ENCODE measurements at regions not wholly inside any gene's neighbourhood (a gene's known extent, or its start where the extent isn't known, plus 50 kb on each side); places are given as distances from the start of the nearest gene placed in this dataset.
"Not testable (repeated sequence)": the region's sequence is repeated elsewhere in the genome, so short reads cannot be mapped to it uniquely, and the experiment has no call there.

GRCh38 chr1:91123773-91124172 lies 101.9 kb upstream of the ZNF644 start:
- DNase-seq (ENCODE audit: low spot score in 2 of 2) (peak in 1 of 2 donors; percentile 8), ATAC-seq (peak in 1 of 2 donors; percentile 36)
- H3K36me3 Mint-ChIP-seq: no peaks in the 10 kb centered on the region
- peak overlapping the region in 1 of 2 donors; percentile 82 for H3K27ac Mint-ChIP-seq
- no peaks in the 10 kb centered on the region for H3K9me3 Mint-ChIP-seq

- DNase-seq (ENCODE audit: low spot score in 2 of 2) (no peak), ATAC-seq (no peak)
- Mint-ChIP-seq H3K9me3 (no peaks in the 10 kb centered on the region), H3K27ac (no peak overlapping the region), H3K36me3 (no peaks in the 10 kb centered on the region)
These were observed 101.5 kb upstream of the ZNF644 start for GRCh38 chr1:91123319-91123718.

DNA sequence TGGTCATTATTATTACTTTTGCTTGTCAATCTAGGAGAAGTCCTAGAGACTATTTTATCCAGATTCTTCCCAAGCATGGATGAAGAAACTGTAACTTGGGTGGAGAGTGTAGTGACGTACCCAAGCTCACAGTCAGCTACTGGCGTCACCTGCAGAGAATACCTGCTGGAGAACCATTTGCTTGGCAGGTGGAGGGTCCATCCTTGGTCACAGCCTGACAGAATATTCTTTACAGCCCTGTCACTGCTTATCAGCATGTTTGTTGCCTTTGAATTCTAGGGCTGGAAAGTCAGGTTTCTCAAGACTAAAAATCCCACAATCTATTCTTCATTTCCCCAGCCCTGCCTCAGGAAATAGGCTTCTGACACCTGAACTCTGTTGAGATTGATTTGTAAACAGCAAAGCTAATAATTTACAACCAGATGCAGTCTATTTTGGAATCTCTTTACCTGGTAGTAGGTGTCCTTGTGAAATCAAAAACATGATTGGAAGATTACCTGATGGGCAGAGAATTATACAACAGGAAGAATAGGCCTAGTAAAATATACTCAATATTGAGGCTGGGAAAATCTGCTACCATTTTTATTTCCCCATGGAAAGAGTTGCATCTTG lies 100.4 kb upstream of the ZNF644 start:
- Mint-ChIP-seq H3K36me3 (no peaks in the 10 kb centered on the region), H3K27ac (no peak overlapping the region), H3K9me3 (no peaks in the 10 kb centered on the region)
- DNase-seq (ENCODE audit: low spot score in 2 of 2) (no peak), ATAC-seq (no peak)

DNA sequence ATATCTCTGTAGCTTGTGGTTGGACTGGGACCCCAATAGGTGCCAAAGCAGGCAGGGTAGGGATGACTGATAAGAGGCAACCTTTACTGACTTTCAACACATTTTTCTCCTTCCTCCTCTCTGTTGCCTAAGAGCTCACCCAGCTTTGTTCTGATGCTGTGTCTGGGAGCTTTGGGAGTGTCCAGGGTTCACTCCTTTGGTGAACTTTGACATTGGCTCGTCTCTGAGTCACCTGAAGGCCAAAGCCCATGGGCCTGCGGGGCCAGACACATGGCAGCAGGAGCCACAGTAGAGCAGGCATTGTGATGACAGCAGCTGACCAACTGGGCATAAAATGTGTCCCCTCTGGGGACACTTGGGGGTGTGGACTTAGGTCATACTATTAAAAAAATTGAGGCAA lies 99.5 kb upstream of the ZNF644 start:
- DNase-seq (ENCODE audit: low spot score in 2 of 2): no peak
- no peak for ATAC-seq
- no peaks in the 10 kb centered on the region for H3K36me3 Mint-ChIP-seq
- H3K9me3 Mint-ChIP-seq: no peaks in the 10 kb centered on the region
- no peak overlapping the region for H3K27ac Mint-ChIP-seq

DNA sequence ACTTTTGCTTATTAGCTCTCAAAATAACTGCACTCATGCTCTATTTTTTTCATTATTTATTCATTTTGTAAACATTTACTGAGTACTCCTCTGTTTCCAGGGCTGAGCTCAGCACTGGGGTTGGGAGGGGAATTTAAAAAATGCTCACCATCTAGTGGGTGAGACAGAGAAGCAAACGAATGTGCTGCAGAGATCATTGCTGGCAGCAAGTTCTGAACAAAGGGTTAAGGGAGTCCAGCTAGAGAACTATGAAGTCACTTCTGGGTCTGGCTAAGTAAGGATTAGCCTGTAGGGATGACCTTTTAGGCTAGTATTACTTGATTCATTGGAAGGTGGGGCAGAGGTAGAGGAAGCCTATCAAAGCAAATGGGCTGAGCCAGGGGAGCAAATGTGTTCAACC lies 99.1 kb upstream of the ZNF644 start:
- DNase-seq (ENCODE audit: low spot score in 2 of 2) (no peak), ATAC-seq (no peak)
- no peaks in the 10 kb centered on the region for H3K9me3 Mint-ChIP-seq
- H3K27ac Mint-ChIP-seq: no peak overlapping the region
- no peaks in the 10 kb centered on the region for H3K36me3 Mint-ChIP-seq

- no peaks in the 10 kb centered on the region for H3K36me3 Mint-ChIP-seq
- no peak overlapping the region for H3K27ac Mint-ChIP-seq
- ATAC-seq (no peak), DNase-seq (ENCODE audit: low spot score in 2 of 2) (no peak)
- H3K9me3 Mint-ChIP-seq: no peaks in the 10 kb centered on the region
These were observed 98.6 kb upstream of the ZNF644 start for GRCh38 chr1:91120421-91120820.

DNA sequence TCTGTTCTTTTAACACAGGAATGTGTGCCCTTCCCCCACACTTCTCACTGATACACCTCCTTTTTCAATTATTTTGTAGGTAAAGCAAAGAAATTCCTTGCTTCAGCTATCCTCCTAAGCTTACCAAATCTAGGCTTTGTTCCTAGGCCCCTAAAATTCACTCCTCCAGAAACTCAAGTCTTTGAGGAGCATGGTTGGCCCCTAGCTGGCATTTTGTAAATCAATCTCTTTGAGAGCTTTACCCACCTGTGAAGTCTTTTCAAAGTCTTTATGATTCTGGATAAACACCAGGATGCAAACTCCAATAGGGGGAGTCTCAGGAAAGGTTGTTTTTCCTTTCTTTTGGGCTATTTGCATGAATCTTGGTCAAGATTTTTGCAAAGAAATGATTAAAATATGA lies 82.9 kb upstream of the ZNF644 start:
- Mint-ChIP-seq H3K27ac (no peak overlapping the region), H3K9me3 (no peaks in the 10 kb centered on the region), H3K36me3 (no peaks in the 10 kb centered on the region)
- DNase-seq (ENCODE audit: low spot score in 2 of 2) (no peak), ATAC-seq (no peak)

- Mint-ChIP-seq H3K9me3 (no peaks in the 10 kb centered on the region), H3K36me3 (no peaks in the 10 kb centered on the region), H3K27ac (no peak overlapping the region)
These were observed 79.5 kb upstream of the ZNF644 start for GRCh38 chr1:91101328-91101727.

GRCh38 chr1:91099746-91100621 lies 78.1 kb upstream of the ZNF644 start:
- DNase-seq (ENCODE audit: low spot score in 2 of 2) (no peak), ATAC-seq (peak in 1 of 2 donors; percentile 39)
- Mint-ChIP-seq H3K27ac (no peak overlapping the region), H3K36me3 (no peaks in the 10 kb centered on the region), H3K9me3 (no peaks in the 10 kb centered on the region)

More at GRCh38 chr1:91101328-91101727, 79.5 kb upstream of the ZNF644 start:
- DNase-seq (ENCODE audit: low spot score in 2 of 2) (no peak), ATAC-seq (no peak)

DNA sequence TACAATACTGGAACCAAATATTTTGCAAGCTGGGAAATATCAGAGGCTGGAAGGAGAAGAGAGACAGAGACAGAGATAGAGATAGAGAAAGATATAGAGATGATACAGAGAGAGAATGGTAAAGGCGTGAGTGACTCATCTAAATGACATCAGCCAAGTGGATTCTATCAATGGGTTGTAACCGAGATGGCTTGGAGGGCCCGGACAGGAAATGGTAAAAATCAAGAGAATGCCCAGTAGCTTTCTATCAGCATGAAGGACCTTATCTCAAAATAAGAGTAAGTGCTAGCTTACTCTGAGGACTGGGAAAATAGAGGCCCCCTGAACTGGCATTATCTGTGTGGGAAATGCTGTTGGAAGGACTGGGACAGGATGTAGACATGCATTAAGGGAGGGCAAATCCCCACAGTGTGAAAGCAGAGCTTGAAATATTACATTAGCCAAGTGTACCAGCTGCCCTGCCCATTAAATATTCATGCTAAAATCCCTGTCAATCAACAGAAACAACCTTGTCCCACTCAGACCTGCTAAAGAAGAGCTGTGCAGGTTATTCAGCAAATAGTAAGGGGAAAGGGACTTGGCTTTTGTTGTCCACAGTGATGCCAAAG lies 76.6 kb upstream of the ZNF644 start:
- no peak for DNase-seq (ENCODE audit: low spot score in 2 of 2)
- ATAC-seq: no peak
- Mint-ChIP-seq H3K36me3 (no peaks in the 10 kb centered on the region), H3K9me3 (no peaks in the 10 kb centered on the region), H3K27ac (no peak overlapping the region)

- DNase-seq (ENCODE audit: low spot score in 2 of 2); H3K9me3 Mint-ChIP-seq; H3K27ac Mint-ChIP-seq; ATAC-seq; H3K36me3 Mint-ChIP-seq: not testable (repeated sequence)
These were observed 73.5 kb upstream of the ZNF644 start for GRCh38 chr1:91095321-91095720.

DNA sequence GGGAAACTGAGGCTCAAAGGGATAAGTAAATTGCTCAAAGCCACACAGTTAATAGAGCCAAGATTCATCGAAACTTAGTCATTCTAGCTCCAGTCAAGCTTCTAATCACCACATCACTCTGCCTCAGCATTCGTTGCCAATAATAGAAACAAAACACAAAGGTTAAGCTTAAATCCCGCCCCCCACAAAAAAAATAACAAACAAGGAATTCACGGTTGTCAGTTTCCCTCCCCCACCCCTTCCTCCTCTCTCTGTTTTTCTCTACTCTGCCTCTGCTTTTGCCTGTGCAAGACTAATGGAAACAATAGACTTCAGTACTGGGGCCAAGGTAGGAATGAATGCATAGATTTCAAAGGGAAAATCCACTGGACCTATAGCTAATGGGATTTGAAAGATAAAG lies 70.7 kb upstream of the ZNF644 start:
- H3K36me3 Mint-ChIP-seq: no peaks in the 10 kb centered on the region
- ATAC-seq (no peak), DNase-seq (ENCODE audit: low spot score in 2 of 2) (no peak)
- H3K9me3 Mint-ChIP-seq: no peaks in the 10 kb centered on the region
- H3K27ac Mint-ChIP-seq: no peak overlapping the region

- Mint-ChIP-seq H3K27ac (no peak overlapping the region), H3K36me3 (no peaks in the 10 kb centered on the region), H3K9me3 (no peaks in the 10 kb centered on the region)
- ATAC-seq (no peak), DNase-seq (ENCODE audit: low spot score in 2 of 2) (no peak)
These were observed 70.0 kb upstream of the ZNF644 start for GRCh38 chr1:91091812-91092211.

- no peaks in the 10 kb centered on the region for H3K9me3 Mint-ChIP-seq
- no peaks in the 10 kb centered on the region for H3K36me3 Mint-ChIP-seq
- ATAC-seq: peak in 1 of 2 donors; percentile 57
These were observed 58.8 kb upstream of the ZNF644 start for GRCh38 chr1:91080650-91081049.

GRCh38 chr1:91078859-91079258 lies 57.0 kb upstream of the ZNF644 start:
- H3K9me3 Mint-ChIP-seq: no peaks in the 10 kb centered on the region
- no peak overlapping the region for H3K27ac Mint-ChIP-seq
- ATAC-seq (no peak), DNase-seq (ENCODE audit: low spot score in 2 of 2) (no peak)
- no peaks in the 10 kb centered on the region for H3K36me3 Mint-ChIP-seq

More at GRCh38 chr1:91080650-91081049, 58.8 kb upstream of the ZNF644 start:
- no peak for DNase-seq (ENCODE audit: low spot score in 2 of 2)
- H3K27ac Mint-ChIP-seq: no peak overlapping the region

DNA sequence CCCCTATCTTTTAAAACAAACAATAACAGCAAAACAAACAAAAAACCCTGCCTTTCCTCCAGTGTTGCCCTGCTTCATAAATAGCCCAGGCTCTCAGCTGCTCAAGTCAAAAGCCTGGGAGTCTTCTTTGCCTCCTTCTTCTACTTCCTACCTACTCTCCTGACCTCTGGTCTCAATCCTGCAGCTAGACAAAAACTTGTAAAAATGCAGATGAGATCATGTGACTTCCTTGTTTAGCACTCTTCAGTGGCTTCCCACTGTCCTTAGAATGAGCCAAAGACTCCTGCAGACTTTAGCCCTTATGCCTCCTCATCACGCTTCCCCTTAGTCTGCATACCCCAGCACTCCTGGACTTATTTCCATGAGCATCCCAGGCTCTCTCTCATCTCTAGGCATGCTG lies 55.0 kb upstream of the ZNF644 start:
- ATAC-seq (no peak), DNase-seq (ENCODE audit: low spot score in 2 of 2) (no peak)
- Mint-ChIP-seq H3K27ac (no peak overlapping the region), H3K36me3 (no peaks in the 10 kb centered on the region), H3K9me3 (no peaks in the 10 kb centered on the region)

- H3K36me3 Mint-ChIP-seq: no peaks in the 10 kb centered on the region
- ATAC-seq (no peak), DNase-seq (ENCODE audit: low spot score in 2 of 2) (no peak)
- no peaks in the 10 kb centered on the region for H3K9me3 Mint-ChIP-seq
- H3K27ac Mint-ChIP-seq: peak overlapping the region in 1 of 2 donors; percentile 2
These were observed 53.6 kb upstream of the ZNF644 start for GRCh38 chr1:91075233-91076135.
